ENCODE measurements at regions not wholly inside any gene's neighbourhood (a gene's known extent, or its start where the extent isn't known, plus 50 kb on each side); places are given as distances from the start of the nearest gene placed in this dataset.

GRCh38 chr11:26801601-26802000 is 79.7 kb upstream of the SLC5A12 start:
- H3K27ac ChIP-seq: no peak overlapping the region
- H3K27me3 ChIP-seq: no peaks in the 10 kb centered on the region
- intact Hi-C loops (cut with DNase I; ENCODE audit: low total_unique reads): no loop called here
- no peaks in the 10 kb centered on the region for H3K36me3 ChIP-seq
- H3K4me3 ChIP-seq: no peak overlapping the region
- TF ChIP-seq POLR2A (IDR thresholded peaks at IDR 0.05): no peak
- TF ChIP-seq, protein P1, sequence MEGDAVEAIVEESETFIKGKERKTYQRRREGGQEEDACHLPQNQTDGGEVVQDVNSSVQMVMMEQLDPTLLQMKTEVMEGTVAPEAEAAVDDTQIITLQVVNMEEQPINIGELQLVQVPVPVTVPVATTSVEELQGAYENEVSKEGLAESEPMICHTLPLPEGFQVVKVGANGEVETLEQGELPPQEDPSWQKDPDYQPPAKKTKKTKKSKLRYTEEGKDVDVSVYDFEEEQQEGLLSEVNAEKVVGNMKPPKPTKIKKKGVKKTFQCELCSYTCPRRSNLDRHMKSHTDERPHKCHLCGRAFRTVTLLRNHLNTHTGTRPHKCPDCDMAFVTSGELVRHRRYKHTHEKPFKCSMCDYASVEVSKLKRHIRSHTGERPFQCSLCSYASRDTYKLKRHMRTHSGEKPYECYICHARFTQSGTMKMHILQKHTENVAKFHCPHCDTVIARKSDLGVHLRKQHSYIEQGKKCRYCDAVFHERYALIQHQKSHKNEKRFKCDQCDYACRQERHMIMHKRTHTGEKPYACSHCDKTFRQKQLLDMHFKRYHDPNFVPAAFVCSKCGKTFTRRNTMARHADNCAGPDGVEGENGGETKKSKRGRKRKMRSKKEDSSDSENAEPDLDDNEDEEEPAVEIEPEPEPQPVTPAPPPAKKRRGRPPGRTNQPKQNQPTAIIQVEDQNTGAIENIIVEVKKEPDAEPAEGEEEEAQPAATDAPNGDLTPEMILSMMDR (IDR thresholded peaks at IDR 0.05): no peak
- H3K9me3 ChIP-seq: no peaks in the 10 kb centered on the region
- no peaks in the 10 kb centered on the region for H3K4me1 ChIP-seq
- DNase-seq: no peak

DNA sequence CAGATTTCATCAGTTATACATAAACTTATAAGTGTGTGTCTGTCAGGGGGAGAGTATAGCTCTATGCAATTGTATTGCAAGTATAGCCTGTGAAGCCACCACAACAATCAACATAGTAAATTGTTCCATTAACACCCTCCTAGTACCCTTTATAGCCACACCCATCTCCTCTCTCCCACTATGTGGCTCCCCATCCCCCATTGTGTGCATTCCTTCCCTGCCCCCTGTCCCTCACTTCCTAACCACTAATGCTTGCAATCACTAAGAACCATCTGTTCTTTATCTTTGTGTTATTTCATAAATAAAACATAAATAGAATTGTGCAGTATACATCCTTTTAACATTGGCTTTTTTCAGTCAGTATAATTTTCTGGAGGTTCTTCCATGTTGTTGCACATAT is 83.1 kb upstream of the SLC5A12 start:
- H3K27ac ChIP-seq: no peak overlapping the region
- intact Hi-C loops (cut with DNase I; ENCODE audit: low total_unique reads): no loop called here
- no peak for TF ChIP-seq POLR2A (IDR thresholded peaks at IDR 0.05)
- TF ChIP-seq, protein P1 (IDR thresholded peaks at IDR 0.05): no peak

DNA sequence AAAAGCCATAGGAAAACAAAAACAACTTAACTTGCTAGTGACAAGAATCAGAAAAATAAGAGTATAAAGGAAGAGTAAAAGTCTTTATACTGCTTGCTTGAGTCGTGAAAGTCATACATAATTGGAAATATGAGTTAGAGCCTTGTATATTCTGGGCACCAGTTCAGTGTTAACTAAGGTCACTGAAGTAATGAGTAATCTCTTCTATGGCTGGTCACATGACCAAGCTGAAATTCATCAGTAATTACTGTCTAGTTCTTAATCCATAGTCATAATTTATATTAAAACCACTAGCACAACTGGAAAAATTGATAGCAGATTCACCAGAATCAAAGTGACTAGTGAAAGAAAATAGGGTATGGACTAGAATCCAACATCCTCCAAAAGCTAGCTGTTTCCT is 84.4 kb upstream of the SLC5A12 start:
- Histone ChIP-seq H3K9me3 (no peaks in the 10 kb centered on the region), H3K27ac (no peak overlapping the region), H3K27me3 (no peaks in the 10 kb centered on the region), H3K36me3 (no peaks in the 10 kb centered on the region), H3K4me3 (no peak overlapping the region), H3K4me1 (no peaks in the 10 kb centered on the region)
- TF ChIP-seq, protein P1 (IDR thresholded peaks at IDR 0.05): no peak
- no peak for TF ChIP-seq POLR2A (IDR thresholded peaks at IDR 0.05)
- intact Hi-C loops (cut with DNase I; ENCODE audit: low total_unique reads): no loop called here
- no peak for DNase-seq

More for the DNA sequence above, 83.1 kb upstream of the SLC5A12 start:
- no peaks in the 10 kb centered on the region for H3K4me1 ChIP-seq
- H3K27me3 ChIP-seq: no peaks in the 10 kb centered on the region
- H3K4me3 ChIP-seq: no peak overlapping the region
- H3K9me3 ChIP-seq: no peaks in the 10 kb centered on the region
- H3K36me3 ChIP-seq: no peaks in the 10 kb centered on the region
- DNase-seq: no peak

- Histone ChIP-seq H3K27me3 (no peaks in the 10 kb centered on the region), H3K27ac (no peak overlapping the region), H3K9me3 (no peaks in the 10 kb centered on the region), H3K4me3 (no peak overlapping the region), H3K4me1 (no peaks in the 10 kb centered on the region), H3K36me3 (no peaks in the 10 kb centered on the region)
- TF ChIP-seq POLR2A (IDR thresholded peaks at IDR 0.05): no peak
- TF ChIP-seq, protein P1 (IDR thresholded peaks at IDR 0.05): no peak
- no peak for DNase-seq
- intact Hi-C loops (cut with DNase I; ENCODE audit: low total_unique reads): no loop called here
These were observed 98.9 kb upstream of the SLC5A12 start for GRCh38 chr11:26820739-26821138.

DNA sequence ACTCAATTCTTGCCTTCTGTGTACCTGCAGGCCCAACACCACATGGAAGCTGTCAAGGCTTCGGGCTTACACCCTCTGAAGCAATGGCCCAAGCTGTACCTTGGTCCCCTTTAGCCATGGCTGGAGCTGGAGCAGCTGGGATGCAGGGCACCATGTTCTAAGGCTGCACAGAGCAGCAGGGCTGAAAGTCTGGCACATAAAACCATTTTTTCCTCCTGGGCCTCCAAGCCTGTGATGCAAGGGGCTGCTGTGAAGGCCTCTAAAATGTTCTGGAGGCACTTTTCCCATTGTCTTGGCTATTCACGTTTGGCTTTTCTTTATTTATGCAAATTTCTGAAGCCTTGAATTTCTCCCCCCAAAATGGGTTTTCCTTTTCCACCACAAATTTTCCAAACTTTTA is 102.1 kb upstream of the SLC5A12 start:
- intact Hi-C loops (cut with DNase I; ENCODE audit: low total_unique reads): no loop called here
- no peaks in the 10 kb centered on the region for H3K27me3 ChIP-seq
- no peak for TF ChIP-seq POLR2A (IDR thresholded peaks at IDR 0.05)
- TF ChIP-seq, protein P1 (IDR thresholded peaks at IDR 0.05): no peak

More for the DNA sequence above, 102.1 kb upstream of the SLC5A12 start:
- no peaks in the 10 kb centered on the region for H3K4me1 ChIP-seq
- no peak overlapping the region for H3K4me3 ChIP-seq
- no peaks in the 10 kb centered on the region for H3K9me3 ChIP-seq
- no peak overlapping the region for H3K27ac ChIP-seq
- DNase-seq: no peak
- H3K36me3 ChIP-seq: no peaks in the 10 kb centered on the region
